H9 (cell line): ENCODE measurements at regions not wholly inside any gene's neighbourhood (a gene's known extent, or its start where the extent isn't known, plus 50 kb on each side); places are given as distances from the start of the nearest gene placed in this dataset.

ENCODE experiments used
- DNase-seq: peaks from one replicate; pipeline ENCODE4 v3.0.0-alpha.2; 2017
- H2AFZ ChIP-seq: one replicate; pipeline ENCODE4 v1.6.1; 2013; ENCODE audit warnings: mild to moderate bottlenecking, low read length, control low read depth, moderate library complexity
- H2AK5ac ChIP-seq: 2 replicates; pipeline ENCODE4 v1.6.1; 2013; ENCODE audit warnings: low read length, control low read depth, mixed read lengths; ENCODE audit not compliant: insufficient read length
- H2BK120ac ChIP-seq: one replicate; pipeline ENCODE4 v1.6.1; 2013; ENCODE audit warnings: low read depth, mild to moderate bottlenecking, low read length, control low read depth, inconsistent platforms; ENCODE audit not compliant: poor library complexity, severe bottlenecking
- H2BK12ac ChIP-seq: 2 replicates; pipeline ENCODE4 v1.6.1; 2013; ENCODE audit warnings: low read length, control low read depth, mixed read lengths, low read depth; ENCODE audit not compliant: insufficient read length
- H2BK15ac ChIP-seq: 2 replicates; pipeline ENCODE4 v1.6.1; 2013; ENCODE audit warnings: low read depth, low read length, control low read depth
- H2BK20ac ChIP-seq: one replicate; pipeline ENCODE4 v1.6.1; 2013; ENCODE audit warnings: low read depth, mild to moderate bottlenecking, low read length, control low read depth, inconsistent platforms; ENCODE audit not compliant: poor library complexity, severe bottlenecking
- H2BK5ac ChIP-seq: 2 replicates; pipeline ENCODE4 v1.6.1; 2013; ENCODE audit warnings: low read length, control low read depth, mixed read lengths; ENCODE audit not compliant: insufficient read length
- H3K14ac ChIP-seq: 2 replicates; pipeline ENCODE4 v1.6.1; 2013; ENCODE audit warnings: low read length, control low read depth; ENCODE audit not compliant: insufficient read depth
- H3K18ac ChIP-seq: 2 replicates; pipeline ENCODE4 v1.6.1; 2013; ENCODE audit warnings: low read depth, mild to moderate bottlenecking, mixed read lengths, low read length, control low read depth; ENCODE audit not compliant: insufficient read length
- H3K23ac ChIP-seq: 2 replicates; pipeline ENCODE4 v1.6.1; 2013; ENCODE audit warnings: low read length, control low read depth, mixed read lengths, low read depth; ENCODE audit not compliant: insufficient read length
- H3K23me2 ChIP-seq: 2 replicates; pipeline ENCODE4 v1.6.1; 2013; ENCODE audit warnings: low read depth, mild to moderate bottlenecking, mixed read lengths, low read length, control low read depth; ENCODE audit not compliant: insufficient read length, poor library complexity, severe bottlenecking
- H3K27ac ChIP-seq: 2 replicates; pipeline ENCODE4 v1.5.1; 2013; ENCODE audit warnings: low read length, control low read depth, mixed read lengths, low read depth; ENCODE audit not compliant: insufficient read length
- H3K27me3 ChIP-seq: 2 replicates; pipeline ENCODE4 v1.6.1; 2013; ENCODE audit warnings: low read length, control low read depth, inconsistent platforms; ENCODE audit not compliant: insufficient read depth
- H3K4ac ChIP-seq: 2 replicates; pipeline ENCODE4 v1.6.1; 2013; ENCODE audit warnings: low read depth, mild to moderate bottlenecking, control low read depth, inconsistent platforms, low read length, moderate library complexity
- H3K4me1 ChIP-seq: 2 replicates; pipeline ENCODE4 v1.6.1; 2013; ENCODE audit warnings: low read length, control low read depth, inconsistent platforms; ENCODE audit not compliant: insufficient read depth
- H3K4me2 ChIP-seq: 2 replicates; pipeline ENCODE4 v1.6.1; 2013; ENCODE audit warnings: low read length, control low read depth, mixed read lengths; ENCODE audit not compliant: insufficient read length, insufficient read depth
- H3K56ac ChIP-seq: 2 replicates; pipeline ENCODE4 v1.6.1; 2013; ENCODE audit warnings: low read depth, mild to moderate bottlenecking, mixed read lengths, low read length, control low read depth; ENCODE audit not compliant: insufficient read length
- H3K79me1 ChIP-seq: 2 replicates; pipeline ENCODE4 v1.6.1; 2013; ENCODE audit warnings: low read depth, mild to moderate bottlenecking, moderate library complexity, low read length, control low read depth, inconsistent platforms; ENCODE audit not compliant: insufficient read depth, poor library complexity, severe bottlenecking
- H3K79me2 ChIP-seq: 2 replicates; pipeline ENCODE4 v1.6.1; 2013; ENCODE audit warnings: low read length, control low read depth, inconsistent platforms; ENCODE audit not compliant: insufficient read depth
- H3K9ac ChIP-seq: 2 replicates; pipeline ENCODE4 v1.6.1; 2013; ENCODE audit warnings: low read length, control low read depth, mixed read lengths; ENCODE audit not compliant: insufficient read length; ENCODE audit errors: extremely low read depth
- H3K9me3 ChIP-seq: one replicate; pipeline ENCODE4 v1.6.1; 2013; ENCODE audit warnings: low read depth, low read length, inconsistent platforms; ENCODE audit not compliant: control insufficient read depth
- H3T11ph ChIP-seq: one replicate; pipeline ENCODE4 v1.6.1; 2013; ENCODE audit warnings: mild to moderate bottlenecking, low read length, control low read depth, inconsistent platforms
- H4K20me1 ChIP-seq: one replicate; pipeline ENCODE4 v1.6.1; 2013; ENCODE audit not compliant: control insufficient read depth, insufficient read length, insufficient read depth
- H4K5ac ChIP-seq: 2 replicates; pipeline ENCODE4 v1.6.1; 2013; ENCODE audit warnings: low read depth, mild to moderate bottlenecking, mixed read lengths, low read length, control low read depth; ENCODE audit not compliant: insufficient read length
- H4K8ac ChIP-seq: replicated peaks from 2 replicates; pipeline ENCODE4 v1.6.1; 2013; ENCODE audit warnings: low read length, control low read depth, mixed read lengths, low read depth; ENCODE audit not compliant: insufficient read length
- H4K91ac ChIP-seq: 2 replicates; pipeline ENCODE4 v1.6.1; 2013; ENCODE audit warnings: low read depth, mild to moderate bottlenecking, moderate library complexity, mixed read lengths, low read length, control low read depth; ENCODE audit not compliant: insufficient read length
- H3K27ac Mint-ChIP-seq, 3 experiments: 2 replicates in 2 of 3; 3 replicates in 1 of 3; pipeline ENCODE4 v1.8.0; 2020 to 2021; ENCODE audit warnings: mixed read lengths in 3 of 3, mild to moderate bottlenecking in 1 of 3, moderate library complexity in 1 of 3
- H3K27me3 Mint-ChIP-seq: 2 replicates; pipeline ENCODE4 v1.8.0; 2021; ENCODE audit warnings: low read depth, mild to moderate bottlenecking, moderate library complexity, mixed read lengths
- H3K36me3 Mint-ChIP-seq, 3 experiments: 2 replicates in 2 of 3; 3 replicates in 1 of 3; pipeline ENCODE4 v1.8.0; 2020 to 2021; ENCODE audit warnings: low read depth in 3 of 3, mixed read lengths in 3 of 3; ENCODE audit not compliant: insufficient read depth in 1 of 3
- H3K4me1 Mint-ChIP-seq, 2 experiments: 2 replicates each; pipeline ENCODE4 v1.8.0; 2020; ENCODE audit warnings: mixed read lengths in 2 of 2
- H3K4me3 Mint-ChIP-seq, 2 experiments: 2 replicates in 1 of 2; 3 replicates in 1 of 2; pipeline ENCODE4 v1.8.0; 2020 to 2021; ENCODE audit warnings: mild to moderate bottlenecking in 2 of 2, mixed read lengths in 2 of 2, moderate library complexity in 1 of 2
- H3K9me3 Mint-ChIP-seq, 2 experiments: 2 replicates in 1 of 2; 3 replicates in 1 of 2; pipeline ENCODE4 v1.8.0; 2020; ENCODE audit warnings: mild to moderate bottlenecking in 2 of 2, mixed read lengths in 2 of 2, moderate library complexity in 1 of 2
- WGBS: extraction: QIAGEN DNeasy Blood & Tissue Kit; methylation state at CpG from one replicate; pipeline ENCODE4 v1.1.7; 2013; ENCODE audit warnings: missing lambda C conversion rate, low lambda C conversion rate, mixed read lengths; ENCODE audit not compliant: insufficient read length; ENCODE audit errors: extremely low coverage; 5-methylcytosine and 5-hydroxymethylcytosine counted together
- TF ChIP-seq, protein P1 (sequence below): fragments of 200-600 bp; sonication (generic); conservative IDR thresholded peaks from 3 replicates; pipeline ENCODE4 v1.8.0; 2021; ENCODE audit warnings: antibody characterized with exemption, mild to moderate bottlenecking

DNA sequence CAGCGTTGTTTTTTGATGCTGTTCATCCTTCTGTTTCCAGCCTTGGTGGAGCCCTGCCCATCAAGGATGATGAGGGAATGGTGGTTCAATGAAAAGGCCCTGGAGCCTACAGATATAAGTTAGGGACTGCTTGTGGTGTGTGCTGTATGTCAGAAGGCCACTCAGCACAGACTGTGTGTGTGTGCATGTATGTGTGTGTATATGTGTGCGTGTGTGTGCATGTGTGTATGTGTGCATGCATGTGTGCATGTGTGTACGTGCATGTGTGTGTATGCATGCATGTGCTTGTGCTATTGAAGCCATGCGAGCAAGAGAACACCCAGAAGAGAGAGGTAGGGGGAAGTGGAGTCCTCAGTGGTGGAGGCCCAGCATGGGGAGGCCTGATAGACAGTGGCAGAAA is 304.9 kb downstream of the CYP26B1 start:
- no peak overlapping the region for H3K4ac ChIP-seq
- H4K8ac ChIP-seq, result no peak overlapping the region
- H3K4me1 ChIP-seq, result no peaks in the 10 kb centered on the region
- peaks cover 8% of the 10 kb centered on the region for H3K27me3 Mint-ChIP-seq
- no peak for DNase-seq
- no peak overlapping the region for H3K18ac ChIP-seq
- H2BK20ac ChIP-seq, result no peak overlapping the region
- no peak overlapping the region for H3K4me2 ChIP-seq
- H3K14ac ChIP-seq, result no peak overlapping the region; the same call in 1 of the 2 replicates
- H3K27ac Mint-ChIP-seq, result no peak overlapping the region
- H2AFZ ChIP-seq, result no peak overlapping the region
- H3K4me1 Mint-ChIP-seq, result no peaks in the 10 kb centered on the region
- H3K9me3 ChIP-seq, result no peaks in the 10 kb centered on the region
- no peaks in the 10 kb centered on the region for H4K20me1 ChIP-seq
- no peaks in the 10 kb centered on the region for H3K27me3 ChIP-seq
- H3K9me3 Mint-ChIP-seq, result peaks cover 0 to 2% of the 10 kb centered on the region in 2 experiments; a peak in 3 of 5 replicates
- H4K5ac ChIP-seq, result no peak overlapping the region
- H4K91ac ChIP-seq, result no peak overlapping the region
- H3K9ac ChIP-seq, result no peak overlapping the region
- no peak overlapping the region for H2BK5ac ChIP-seq
- H3K23me2 ChIP-seq, result no peaks in the 10 kb centered on the region
- no peak overlapping the region for H3K4me3 Mint-ChIP-seq
- no peak overlapping the region for H2BK12ac ChIP-seq
- no peaks in the 10 kb centered on the region for H3K36me3 Mint-ChIP-seq
- no peaks in the 10 kb centered on the region for H3K79me2 ChIP-seq
- no peak overlapping the region for H3K56ac ChIP-seq
- no peaks in the 10 kb centered on the region for H3K79me1 ChIP-seq
- no peak overlapping the region for H3K27ac ChIP-seq
- TF ChIP-seq, protein P1, sequence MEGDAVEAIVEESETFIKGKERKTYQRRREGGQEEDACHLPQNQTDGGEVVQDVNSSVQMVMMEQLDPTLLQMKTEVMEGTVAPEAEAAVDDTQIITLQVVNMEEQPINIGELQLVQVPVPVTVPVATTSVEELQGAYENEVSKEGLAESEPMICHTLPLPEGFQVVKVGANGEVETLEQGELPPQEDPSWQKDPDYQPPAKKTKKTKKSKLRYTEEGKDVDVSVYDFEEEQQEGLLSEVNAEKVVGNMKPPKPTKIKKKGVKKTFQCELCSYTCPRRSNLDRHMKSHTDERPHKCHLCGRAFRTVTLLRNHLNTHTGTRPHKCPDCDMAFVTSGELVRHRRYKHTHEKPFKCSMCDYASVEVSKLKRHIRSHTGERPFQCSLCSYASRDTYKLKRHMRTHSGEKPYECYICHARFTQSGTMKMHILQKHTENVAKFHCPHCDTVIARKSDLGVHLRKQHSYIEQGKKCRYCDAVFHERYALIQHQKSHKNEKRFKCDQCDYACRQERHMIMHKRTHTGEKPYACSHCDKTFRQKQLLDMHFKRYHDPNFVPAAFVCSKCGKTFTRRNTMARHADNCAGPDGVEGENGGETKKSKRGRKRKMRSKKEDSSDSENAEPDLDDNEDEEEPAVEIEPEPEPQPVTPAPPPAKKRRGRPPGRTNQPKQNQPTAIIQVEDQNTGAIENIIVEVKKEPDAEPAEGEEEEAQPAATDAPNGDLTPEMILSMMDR, result no peak
- no peak overlapping the region for H3T11ph ChIP-seq
- H3K23ac ChIP-seq, result no peak overlapping the region
- H2BK15ac ChIP-seq, result no peak overlapping the region
- no peak overlapping the region for H2BK120ac ChIP-seq
- no peak overlapping the region for H2AK5ac ChIP-seq
- no CpG with 5 or more reads among the region's 4 CpGs for WGBS
